ENCODE measurements at regions not wholly inside any gene's neighbourhood (a gene's known extent, or its start where the extent isn't known, plus 50 kb on each side); places are given as distances from the start of the nearest gene placed in this dataset.

- DNase-seq (ENCODE audit: low read depth in 2 of 2): no peak
Measured at GRCh38 chr9:120212853-120213200, 367.1 kb downstream of the CDK5RAP2 start.

DNA sequence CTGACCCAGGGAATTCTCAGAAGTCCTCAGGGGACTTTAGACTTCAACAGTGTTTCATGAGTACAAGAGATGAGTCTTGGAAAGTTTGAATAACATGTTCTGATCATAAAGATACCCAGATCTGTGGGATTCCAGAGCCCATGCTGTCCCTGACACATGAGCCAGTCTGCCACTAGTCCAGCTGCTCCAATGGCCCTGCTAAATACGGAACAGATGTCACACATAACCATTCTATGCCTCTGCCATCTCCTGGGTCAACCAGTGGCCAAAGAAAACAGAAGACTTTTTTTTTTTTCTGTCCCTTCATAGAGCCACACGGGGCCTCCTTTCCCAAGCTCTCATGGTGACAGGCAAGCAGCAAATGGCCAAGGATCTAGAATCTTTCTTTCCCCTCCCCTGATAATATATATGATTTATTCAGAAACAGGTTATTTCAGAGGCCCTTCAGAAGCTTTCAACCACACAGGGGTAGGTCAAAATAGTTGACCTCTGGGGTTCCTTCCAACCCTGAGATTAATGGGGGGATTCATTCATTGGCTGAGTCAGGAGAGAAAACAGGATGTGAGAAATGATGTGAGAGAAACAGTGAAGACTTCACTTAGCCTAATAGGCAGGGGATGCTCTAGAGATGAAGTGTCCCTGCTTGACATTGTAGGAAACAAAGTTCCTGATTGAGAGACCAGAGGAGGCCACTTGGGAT is 367.7 kb downstream of the CDK5RAP2 start:
- DNase-seq (ENCODE audit: low read depth in 2 of 2): no peak

DNA sequence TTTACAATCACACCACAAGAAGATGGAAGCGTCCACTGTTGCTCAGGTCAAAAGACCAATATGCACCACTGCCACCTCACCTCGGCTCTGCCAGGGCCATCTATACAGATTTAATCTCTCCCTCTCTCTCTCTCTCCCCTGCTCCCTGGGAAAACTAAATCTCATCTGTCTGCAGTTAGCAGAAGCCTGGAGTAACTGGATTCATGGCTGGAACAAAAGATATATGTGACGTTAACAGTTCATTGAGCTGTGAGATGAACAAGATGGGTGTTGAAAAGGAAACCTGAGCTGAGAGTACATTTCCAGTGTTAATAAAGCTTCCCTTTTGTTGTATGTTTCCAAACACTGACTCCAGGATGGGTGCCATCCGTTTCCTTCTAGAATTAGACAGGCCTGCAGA is 369.7 kb downstream of the CDK5RAP2 start:
- DNase-seq (ENCODE audit: low read depth in 2 of 2): no peak

GRCh38 chr9:120202856-120203654 is 376.9 kb downstream of the CDK5RAP2 start:
- DNase-seq (ENCODE audit: low read depth in 2 of 2): no peak

- no peak for DNase-seq (ENCODE audit: low read depth in 2 of 2)
Measured at GRCh38 chr9:120198027-120198426, 381.9 kb downstream of the CDK5RAP2 start.

DNA sequence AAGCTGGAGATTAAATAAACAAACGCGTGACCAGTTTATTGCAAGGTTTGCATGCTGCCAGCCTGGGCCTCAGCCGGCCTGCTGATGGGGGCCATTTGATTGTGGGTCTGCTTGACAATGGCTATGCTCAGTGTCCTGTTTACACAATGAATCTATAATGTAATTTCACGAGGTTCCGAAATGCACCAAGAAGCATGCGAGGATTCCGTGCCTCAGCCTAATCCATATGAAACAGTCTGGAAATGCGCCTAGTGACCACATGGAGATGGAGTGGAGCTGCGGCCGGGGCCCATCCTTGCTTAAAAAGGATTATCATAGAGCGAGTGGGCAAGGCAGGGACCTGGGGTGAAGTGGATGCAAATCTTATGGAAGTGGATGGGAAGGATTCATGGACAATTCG is 382.4 kb downstream of the CDK5RAP2 start:
- DNase-seq (ENCODE audit: low read depth in 2 of 2): no peak

- no peak for DNase-seq (ENCODE audit: low read depth in 2 of 2)
Measured at GRCh38 chr9:120191141-120191540, 388.8 kb downstream of the CDK5RAP2 start.

DNA sequence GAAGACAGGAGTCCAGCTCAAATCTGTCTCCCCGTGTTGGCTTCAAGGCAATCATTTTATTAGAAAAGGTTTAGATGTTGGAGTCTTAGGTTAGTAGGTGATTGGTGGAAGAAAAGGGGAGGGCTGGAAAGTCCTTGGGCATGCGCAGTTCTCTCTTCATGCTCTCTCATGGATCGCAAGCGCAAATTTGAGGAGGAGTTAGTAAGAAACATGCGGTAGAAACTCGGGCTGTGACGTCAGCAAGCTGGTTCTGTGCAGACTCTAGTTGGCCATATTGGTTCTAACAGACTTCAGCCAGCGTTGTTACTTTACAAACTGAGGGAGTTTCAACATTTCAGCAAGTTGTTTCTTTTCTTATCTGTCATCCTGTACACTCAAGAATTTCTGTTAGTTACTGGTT is 392.2 kb downstream of the CDK5RAP2 start:
- DNase-seq (ENCODE audit: low read depth in 2 of 2): no peak

DNA sequence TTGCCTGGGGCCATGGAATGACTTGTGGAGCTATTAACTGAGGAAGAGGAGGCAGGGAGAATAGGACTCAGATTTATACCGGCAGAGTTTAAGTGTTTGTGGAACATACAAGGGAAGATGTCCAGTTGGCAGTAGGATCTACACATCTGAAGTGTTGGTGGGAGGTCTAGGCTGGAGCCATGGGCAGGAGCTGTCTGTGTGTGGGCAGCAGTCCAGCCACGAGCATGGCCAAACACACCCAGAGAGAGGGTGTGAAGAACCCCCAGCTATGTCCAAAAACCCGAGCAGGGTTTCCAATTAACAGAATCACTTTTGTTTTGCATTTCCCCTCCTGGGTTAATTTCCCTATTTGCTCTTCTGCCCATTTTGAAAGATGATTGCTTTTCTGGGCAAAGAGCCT is 393.7 kb downstream of the CDK5RAP2 start:
- DNase-seq (ENCODE audit: low read depth in 2 of 2): no peak

DNA sequence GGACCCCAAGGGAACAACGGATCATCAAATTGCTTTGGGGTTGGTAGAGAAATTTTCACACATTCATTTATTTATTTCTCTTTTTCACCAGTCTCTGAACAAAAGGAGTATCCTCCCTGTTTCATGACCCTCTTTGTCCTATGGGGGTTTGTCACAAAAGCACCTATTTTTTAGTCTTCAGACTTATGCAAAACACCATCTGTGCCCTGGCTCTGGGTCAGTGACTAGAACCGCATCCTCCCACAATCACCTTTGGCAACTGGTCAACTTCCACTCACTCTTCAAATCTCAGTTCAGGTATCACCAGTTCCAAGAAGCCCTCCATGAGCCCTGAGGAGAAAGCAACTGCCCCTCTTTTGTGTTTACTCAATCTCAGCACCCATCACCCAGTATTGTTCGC is 395.7 kb downstream of the CDK5RAP2 start:
- DNase-seq (ENCODE audit: low read depth in 2 of 2): no peak

DNA sequence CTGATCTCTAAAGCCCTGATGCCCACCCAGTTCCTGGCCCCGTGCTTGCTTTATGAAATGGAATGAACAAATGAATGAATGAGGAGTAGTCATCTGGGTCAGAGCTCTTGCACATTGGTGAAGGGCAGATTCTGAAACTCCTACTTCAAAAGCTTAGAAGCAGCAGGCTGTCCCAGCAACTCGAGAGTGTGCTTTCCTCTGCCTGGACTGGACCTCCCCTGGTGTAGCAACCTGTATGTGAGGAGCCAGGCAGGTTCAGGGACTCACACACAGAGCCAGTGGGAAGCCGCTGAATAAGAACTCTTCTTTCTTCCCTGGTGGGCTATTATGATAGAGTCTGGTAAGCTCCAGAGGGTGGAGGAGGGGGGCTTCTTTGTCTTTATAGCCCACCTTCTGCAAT is 396.4 kb downstream of the CDK5RAP2 start:
- DNase-seq (ENCODE audit: low read depth in 2 of 2): no peak

GRCh38 chr9:120182011-120182410 is 398.0 kb downstream of the CDK5RAP2 start:
- DNase-seq (ENCODE audit: low read depth in 2 of 2): no peak

DNA sequence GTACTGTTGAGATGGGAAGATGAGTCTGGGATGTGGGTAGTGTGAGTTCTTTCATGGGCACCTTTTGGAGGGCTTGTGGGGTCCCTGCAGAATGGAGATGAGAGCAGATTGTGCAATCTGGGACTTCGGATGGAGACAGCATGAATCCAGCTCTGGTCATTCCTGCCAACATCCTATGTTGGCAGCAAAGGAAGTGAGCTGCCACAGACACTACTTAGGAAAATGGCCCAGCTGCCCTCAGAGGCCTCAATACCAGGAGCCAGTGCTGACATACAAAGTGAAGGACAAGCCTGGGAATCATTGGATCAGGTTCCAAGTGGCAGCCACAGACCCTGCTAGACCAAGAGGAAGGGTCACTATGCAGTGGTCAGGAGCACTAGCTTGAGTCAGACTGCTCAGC is 402.8 kb downstream of the CDK5RAP2 start:
- no peak for DNase-seq (ENCODE audit: low read depth in 2 of 2)

- DNase-seq (ENCODE audit: low read depth in 2 of 2): no peak
Measured at GRCh38 chr9:120175031-120175430, 404.9 kb downstream of the CDK5RAP2 start.

DNA sequence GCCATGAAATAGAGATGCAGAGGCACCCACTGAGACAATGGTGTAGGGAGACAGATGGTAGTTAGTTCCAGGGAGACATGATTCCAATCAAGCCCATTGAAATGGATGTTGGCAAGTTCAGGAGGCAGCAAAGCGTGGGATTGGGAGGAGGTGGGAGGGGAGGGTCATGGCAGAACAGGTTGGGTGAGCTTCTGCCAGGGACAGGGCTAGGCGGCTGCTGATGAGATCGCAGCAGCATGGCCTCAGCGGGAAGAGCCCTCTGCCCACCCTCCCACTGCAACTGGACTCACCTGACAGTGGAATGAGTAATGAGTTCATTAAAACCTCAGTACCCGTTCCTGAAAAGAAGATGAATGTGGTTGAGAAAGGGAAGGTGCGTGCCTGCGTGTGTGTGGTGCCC is 418.2 kb downstream of the CDK5RAP2 start:
- DNase-seq (ENCODE audit: low read depth in 2 of 2): no peak

GRCh38 chr9:120158221-120158620 is 421.7 kb downstream of the CDK5RAP2 start:
- no peak for DNase-seq (ENCODE audit: low read depth in 2 of 2)

DNA sequence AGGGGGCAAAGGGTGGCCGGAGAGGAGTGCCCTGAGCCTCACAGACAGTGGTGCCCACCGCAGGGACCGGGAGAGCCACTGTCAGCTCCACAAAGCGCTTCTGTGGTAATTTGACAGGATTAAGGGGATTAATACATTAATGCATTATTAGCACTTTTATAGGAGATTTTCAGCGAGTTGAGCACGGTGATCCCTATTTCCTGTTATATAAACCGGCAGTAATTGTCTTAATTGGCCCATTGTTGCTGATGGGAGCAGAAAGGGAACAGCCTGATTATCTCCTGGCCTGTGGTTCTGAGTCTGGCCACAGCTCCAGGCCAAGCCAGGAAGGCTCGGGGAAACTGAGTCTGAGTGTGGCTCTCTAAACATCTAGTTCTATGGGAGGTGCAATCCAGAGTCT is 423.6 kb downstream of the CDK5RAP2 start:
- no peak for DNase-seq (ENCODE audit: low read depth in 2 of 2)

DNA sequence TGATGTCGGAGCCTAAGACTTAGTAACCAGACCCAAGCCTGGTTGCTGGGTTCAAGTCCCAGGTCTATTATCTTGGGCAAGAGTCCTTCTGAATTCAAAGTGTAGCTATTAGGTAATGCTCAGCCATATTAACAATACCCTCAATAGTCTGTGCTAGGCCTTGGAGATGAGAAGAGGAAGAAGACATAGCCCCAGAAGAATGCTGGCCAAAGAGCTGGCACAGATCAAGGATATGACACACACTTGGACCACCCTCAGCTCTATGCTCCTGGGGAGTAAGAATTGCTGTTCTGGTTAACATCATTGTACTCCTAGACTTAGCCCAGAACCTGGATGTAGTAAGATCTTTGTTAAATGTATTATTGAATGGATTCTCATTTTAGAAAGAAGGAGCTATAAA is 426.7 kb downstream of the CDK5RAP2 start:
- DNase-seq (ENCODE audit: low read depth in 2 of 2): no peak

DNA sequence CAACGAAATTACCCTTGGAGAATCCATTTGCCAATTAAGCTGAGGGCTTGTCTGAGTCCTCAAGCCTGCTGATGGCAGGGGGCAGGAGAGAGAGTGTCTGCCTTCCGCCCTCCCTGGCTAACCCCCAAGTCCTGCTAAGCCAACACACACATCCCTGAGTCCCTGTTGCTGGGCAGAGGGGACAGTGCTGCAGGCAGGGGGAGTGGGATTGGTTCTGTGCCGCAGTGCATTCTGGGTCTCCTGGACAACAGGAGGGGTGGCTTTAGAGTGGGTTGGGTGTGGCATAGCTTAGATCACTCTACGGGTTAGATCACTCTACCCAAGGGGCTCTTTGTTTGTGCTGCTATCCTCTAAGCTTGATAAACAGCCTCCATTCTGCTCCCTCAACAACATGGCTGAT is 427.7 kb downstream of the CDK5RAP2 start:
- no peak for DNase-seq (ENCODE audit: low read depth in 2 of 2)

- DNase-seq (ENCODE audit: low read depth in 2 of 2): no peak
Measured at GRCh38 chr9:120151806-120152205, 428.2 kb downstream of the CDK5RAP2 start.

DNA sequence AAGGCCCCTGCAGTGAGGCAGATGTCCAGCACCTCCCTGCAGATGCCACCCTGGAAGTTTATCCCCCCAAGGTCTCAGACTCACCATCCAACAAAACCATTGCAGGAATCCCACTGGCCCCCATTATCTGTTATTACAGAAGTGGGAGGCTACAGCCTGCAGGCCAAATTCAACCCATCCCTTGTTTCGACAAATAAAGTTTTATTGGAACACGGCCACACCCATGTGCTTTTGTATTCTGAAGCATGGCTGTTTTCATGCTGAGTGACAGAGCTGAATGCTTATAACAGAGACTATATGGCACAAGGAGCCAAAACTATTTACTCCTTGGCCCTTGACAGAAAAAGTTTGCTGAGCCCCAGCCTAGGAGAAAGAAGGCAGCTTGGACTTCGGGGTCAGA is 428.8 kb downstream of the CDK5RAP2 start:
- no peak for DNase-seq (ENCODE audit: low read depth in 2 of 2)

DNA sequence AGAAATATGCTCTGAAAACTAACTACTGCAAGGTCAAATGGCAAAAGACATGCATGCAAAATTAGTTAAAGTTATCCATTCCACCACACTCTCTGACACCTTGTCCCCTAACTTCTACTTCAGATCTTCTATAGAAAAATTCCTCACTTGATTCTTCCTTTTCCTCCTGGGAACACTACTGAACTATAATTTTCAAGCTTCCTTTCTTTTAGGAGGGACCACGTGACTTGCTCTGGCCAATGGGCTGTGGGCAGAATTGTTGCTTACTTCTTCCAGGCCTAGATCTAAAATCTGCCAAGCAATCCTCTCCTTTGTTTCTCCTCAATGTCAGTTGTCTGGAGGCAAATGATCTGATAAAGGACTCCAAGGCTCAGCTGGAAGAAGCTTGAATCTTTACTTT is 441.0 kb downstream of the CDK5RAP2 start:
- DNase-seq (ENCODE audit: low read depth in 2 of 2): no peak

- DNase-seq (ENCODE audit: low read depth in 2 of 2): no peak
Measured at GRCh38 chr9:120137186-120137840, 442.7 kb downstream of the CDK5RAP2 start.

All from stimulated activated CD4-positive, alpha-beta T cell treated with anti-CD3 and anti-CD28 coated beads, Interleukin-4, amount 100 ng/mL, for 48 hours (primary cell).